HG02943 (cell line): ENCODE measurements at regions not wholly inside any gene's neighbourhood (a gene's known extent, or its start where the extent isn't known, plus 50 kb on each side); places are given as distances from the start of the nearest gene placed in this dataset.
"Not testable (repeated sequence)": the region's sequence is repeated elsewhere in the genome, so short reads cannot be mapped to it uniquely, and the experiment has no call there.

Experiments
- ATAC-seq: cut with Tn5 transposase; IDR thresholded peaks from one replicate; pipeline ENCODE4 v1.9.1; 2021; ENCODE audit warnings: mild to moderate bottlenecking, low read depth, moderate library complexity; ENCODE audit not compliant: unreplicated experiment

GRCh38 chr1:208461680-208462079 lies 217.5 kb upstream of the PLXNA2 start:
- ATAC-seq, result no peak

GRCh38 chr1:208462761-208463160 lies 218.6 kb upstream of the PLXNA2 start:
- ATAC-seq, result no peak

DNA sequence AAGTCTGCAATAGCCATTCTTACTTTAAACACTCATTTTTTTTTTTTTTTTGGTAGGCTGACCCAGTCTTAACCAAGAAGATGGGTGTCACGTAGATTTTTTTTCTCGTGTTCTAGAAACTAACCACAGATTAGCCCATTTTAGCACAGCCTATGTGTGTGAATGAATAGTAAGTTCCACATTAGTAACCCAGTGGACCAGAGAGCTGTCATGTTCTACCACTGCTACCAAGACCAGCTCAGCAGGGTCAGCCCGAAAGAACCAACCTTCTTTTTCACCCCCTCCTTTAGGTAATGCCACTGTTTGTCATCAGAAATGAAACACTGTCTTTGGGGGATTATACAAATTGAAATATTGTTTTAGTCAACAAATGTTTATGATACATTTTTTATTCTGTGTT lies 221.1 kb upstream of the PLXNA2 start:
- no peak for ATAC-seq

- no peak for ATAC-seq
These were observed 221.8 kb upstream of the PLXNA2 start for GRCh38 chr1:208465786-208466590.

GRCh38 chr1:208467151-208467780 lies 223.1 kb upstream of the PLXNA2 start:
- ATAC-seq, result no peak

GRCh38 chr1:208475449-208475848 lies 231.3 kb upstream of the PLXNA2 start:
- no peak for ATAC-seq

GRCh38 chr1:208475951-208476845 lies 232.0 kb upstream of the PLXNA2 start:
- ATAC-seq, result no peak

DNA sequence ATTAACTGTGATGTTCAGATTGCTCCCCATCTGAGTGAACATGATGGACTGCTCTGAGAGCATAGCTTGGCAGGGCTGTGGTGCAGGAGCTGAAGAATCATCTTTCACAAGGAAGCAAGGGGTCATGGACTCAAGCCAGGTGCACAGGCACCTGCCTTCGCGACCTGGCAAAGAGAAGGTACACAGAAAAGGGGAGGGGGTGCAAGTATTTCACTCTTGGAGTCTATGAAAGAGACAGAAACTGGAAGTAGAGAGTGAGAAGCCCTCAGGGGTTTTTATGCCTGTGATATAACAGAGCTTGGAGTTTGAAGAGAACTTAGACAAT lies 232.6 kb upstream of the PLXNA2 start:
- ATAC-seq, result no peak

GRCh38 chr1:208479435-208479834 lies 235.3 kb upstream of the PLXNA2 start:
- ATAC-seq, result no peak

- ATAC-seq, result no peak
These were observed 241.3 kb upstream of the PLXNA2 start for GRCh38 chr1:208485512-208485911.

DNA sequence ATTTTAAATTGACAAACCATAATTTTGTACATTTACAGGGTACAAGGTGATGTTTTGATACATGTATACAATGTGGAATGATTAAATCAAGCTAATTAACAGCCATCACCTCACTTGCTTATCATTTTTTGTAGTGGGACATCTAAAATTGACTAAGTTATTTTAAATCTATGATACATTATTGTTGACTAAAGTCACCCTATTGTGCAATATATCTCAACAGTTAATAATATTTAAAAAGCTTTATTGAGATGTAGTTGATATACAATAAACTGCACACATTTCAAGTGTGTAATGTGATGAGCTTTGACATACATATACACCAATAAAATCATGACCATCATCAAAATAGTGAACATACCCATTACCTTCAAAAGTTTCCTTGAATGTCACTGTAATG lies 242.5 kb upstream of the PLXNA2 start:
- no peak for ATAC-seq

DNA sequence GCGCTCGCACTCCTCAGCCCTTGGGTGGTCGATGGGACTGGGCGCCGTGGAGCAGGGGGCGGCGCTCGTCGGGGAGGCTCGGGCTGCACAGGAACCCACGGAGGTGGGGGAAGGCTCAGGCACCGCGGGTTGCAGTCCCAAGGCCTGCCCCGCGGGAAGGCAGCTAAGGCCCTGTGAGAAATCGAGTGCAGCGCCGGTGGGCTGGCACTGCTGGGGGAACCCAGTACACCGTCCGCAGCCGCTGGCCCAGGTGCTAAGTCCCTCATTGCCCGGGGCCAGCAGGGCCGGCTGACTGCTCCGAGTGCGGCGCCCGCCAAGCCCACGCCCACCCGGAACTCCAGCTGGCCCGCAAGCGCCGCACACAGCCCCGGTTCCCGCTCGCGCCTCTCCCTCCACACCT lies 244.2 kb upstream of the PLXNA2 start:
- not testable (repeated sequence) for ATAC-seq

GRCh38 chr1:208496467-208497371 lies 252.5 kb upstream of the PLXNA2 start:
- ATAC-seq, result no peak

DNA sequence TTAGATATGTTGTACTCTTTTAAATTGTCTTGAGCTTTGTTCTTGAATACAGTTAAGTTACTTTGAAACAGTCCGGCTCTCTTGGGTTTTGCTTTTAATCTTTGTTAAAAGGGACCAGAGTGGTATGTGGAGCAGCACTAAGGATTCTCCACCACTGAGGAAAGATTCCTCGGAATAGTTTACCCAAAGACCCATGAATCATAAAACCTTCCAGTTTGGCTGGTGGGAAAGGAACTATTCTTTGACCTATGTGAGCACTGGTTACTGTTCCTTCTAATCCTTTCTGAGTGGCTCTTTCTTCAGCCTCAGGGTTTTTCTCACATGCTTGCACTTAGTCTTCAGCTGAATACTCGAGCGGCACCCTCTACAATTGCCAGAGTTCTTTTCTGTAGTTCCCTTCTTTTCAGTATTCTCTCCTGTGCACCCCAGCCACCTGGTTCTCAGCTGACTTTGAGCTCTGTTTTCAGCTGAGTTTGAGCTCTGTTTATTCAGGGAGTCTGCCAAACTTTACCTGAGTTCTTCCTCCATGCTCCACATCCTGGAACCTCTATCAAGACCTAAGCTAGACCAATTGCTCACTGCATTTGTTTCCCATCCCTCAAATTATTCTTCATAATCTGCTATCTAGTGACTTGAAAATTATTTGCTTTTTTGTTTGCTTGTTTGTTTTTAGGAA lies 253.8 kb upstream of the PLXNA2 start:
- ATAC-seq, result no peak

DNA sequence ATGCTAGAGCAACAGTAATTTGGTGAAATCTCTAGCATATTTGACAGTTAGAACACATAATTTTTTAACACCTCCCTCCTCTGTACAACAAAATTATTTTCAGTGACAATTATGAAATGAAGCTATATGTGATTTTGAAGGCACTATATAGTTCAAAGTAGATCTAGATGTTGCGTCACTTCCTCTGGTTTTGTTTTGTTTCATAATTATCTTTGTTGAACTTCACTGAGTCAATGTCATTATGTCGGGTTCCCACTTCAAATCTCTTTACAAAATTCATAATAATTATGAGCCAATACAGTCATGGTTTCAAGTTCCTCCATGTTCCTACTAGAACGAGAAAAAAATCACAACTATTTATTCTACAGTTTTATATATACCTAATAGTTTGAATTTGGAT lies 254.8 kb upstream of the PLXNA2 start:
- no peak for ATAC-seq

DNA sequence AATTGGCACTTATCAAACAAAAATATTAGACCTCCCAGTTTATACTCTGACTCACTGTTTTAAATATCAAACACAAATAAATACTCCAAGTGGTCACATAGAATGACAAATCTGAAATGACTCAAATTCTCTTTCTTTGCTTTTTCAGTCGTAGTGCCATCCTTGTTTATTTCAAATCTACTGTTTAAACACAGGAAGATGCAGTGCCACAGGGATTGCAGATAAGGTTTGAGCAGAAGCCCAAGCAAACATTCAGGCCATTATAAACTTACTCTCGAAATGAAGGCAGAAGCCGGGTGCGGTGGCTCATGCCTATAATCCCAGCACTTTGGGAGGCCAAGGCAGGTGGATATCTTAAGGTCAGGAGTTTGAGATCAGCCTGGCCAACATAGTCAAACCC lies 255.4 kb upstream of the PLXNA2 start:
- no peak for ATAC-seq

- ATAC-seq, result no peak
These were observed 256.2 kb upstream of the PLXNA2 start for GRCh38 chr1:208500375-208500774.

- no peak for ATAC-seq
These were observed 257.4 kb upstream of the PLXNA2 start for GRCh38 chr1:208501542-208501941.

- no peak for ATAC-seq
These were observed 259.6 kb upstream of the PLXNA2 start for GRCh38 chr1:208503787-208504186.

- ATAC-seq, result no peak
These were observed 262.6 kb upstream of the PLXNA2 start for GRCh38 chr1:208506812-208507211.
